ENCODE measurements at regions not wholly inside any gene's neighbourhood (a gene's known extent, or its start where the extent isn't known, plus 50 kb on each side); places are given as distances from the start of the nearest gene placed in this dataset.

DNA sequence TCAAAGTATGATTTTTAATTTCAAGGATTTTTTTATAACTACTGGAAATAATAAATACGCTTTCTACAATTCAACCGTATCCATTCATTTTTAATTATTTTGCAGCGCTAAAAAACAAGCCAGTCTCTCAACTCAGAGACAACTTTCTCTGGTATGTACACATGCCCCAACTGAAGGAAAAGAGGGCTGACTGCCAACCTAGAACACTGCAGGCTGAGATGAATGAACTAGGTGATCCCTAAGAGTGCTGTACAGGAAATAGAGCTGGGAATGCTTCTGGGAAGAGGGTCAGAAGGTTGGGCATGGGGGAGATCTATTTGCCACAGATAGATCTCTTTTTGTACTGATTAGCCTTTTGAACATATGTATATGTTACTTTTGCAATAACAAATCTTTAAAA lies 460.1 kb downstream of the NR4A2 start:
- no peak for ATAC-seq
- Histone ChIP-seq H3K36me3 (no peaks in the 10 kb centered on the region), H3K9me3 (no peaks in the 10 kb centered on the region), H3K4me1 (no peaks in the 10 kb centered on the region), H3K27ac (no peak overlapping the region), H3K27me3 (no peaks in the 10 kb centered on the region), H3K4me3 (no peak overlapping the region)
- 91% methylated on average over 3 of the region's 3 CpGs for WGBS (ENCODE audit: insufficient coverage, low coverage, low lambda C conversion rate, missing lambda C conversion rate)
- intact Hi-C loops (cut with DNase I): no loop called here
- no peak for DNase-seq
- no peak for TF ChIP-seq POLR2A (IDR thresholded peaks at IDR 0.05)
- TF ChIP-seq, protein P1, sequence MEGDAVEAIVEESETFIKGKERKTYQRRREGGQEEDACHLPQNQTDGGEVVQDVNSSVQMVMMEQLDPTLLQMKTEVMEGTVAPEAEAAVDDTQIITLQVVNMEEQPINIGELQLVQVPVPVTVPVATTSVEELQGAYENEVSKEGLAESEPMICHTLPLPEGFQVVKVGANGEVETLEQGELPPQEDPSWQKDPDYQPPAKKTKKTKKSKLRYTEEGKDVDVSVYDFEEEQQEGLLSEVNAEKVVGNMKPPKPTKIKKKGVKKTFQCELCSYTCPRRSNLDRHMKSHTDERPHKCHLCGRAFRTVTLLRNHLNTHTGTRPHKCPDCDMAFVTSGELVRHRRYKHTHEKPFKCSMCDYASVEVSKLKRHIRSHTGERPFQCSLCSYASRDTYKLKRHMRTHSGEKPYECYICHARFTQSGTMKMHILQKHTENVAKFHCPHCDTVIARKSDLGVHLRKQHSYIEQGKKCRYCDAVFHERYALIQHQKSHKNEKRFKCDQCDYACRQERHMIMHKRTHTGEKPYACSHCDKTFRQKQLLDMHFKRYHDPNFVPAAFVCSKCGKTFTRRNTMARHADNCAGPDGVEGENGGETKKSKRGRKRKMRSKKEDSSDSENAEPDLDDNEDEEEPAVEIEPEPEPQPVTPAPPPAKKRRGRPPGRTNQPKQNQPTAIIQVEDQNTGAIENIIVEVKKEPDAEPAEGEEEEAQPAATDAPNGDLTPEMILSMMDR (IDR thresholded peaks at IDR 0.05): no peak

DNA sequence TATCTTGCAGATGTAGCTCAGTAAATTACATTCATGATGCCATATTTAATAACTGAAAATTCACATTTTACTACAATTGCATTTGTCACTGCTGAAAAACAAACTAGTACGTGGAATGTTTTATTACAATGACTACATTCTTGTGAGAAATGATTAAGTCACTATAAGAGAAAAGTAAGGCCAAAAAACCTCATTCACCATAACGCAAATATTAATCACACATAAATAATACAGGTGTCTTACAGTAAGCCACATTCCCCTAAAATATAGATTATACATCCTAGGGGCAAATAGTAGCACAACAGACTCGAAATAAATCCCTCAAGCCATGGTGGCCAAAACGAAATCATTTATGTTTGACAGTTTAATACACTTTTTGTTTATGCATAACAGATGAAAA lies 460.6 kb downstream of the NR4A2 start:
- 44% methylated on average over 4 of the region's 4 CpGs for WGBS (ENCODE audit: insufficient coverage, low coverage, low lambda C conversion rate, missing lambda C conversion rate)
- Histone ChIP-seq H3K36me3 (no peaks in the 10 kb centered on the region), H3K27me3 (no peaks in the 10 kb centered on the region), H3K9me3 (no peaks in the 10 kb centered on the region), H3K27ac (no peak overlapping the region), H3K4me3 (no peak overlapping the region), H3K4me1 (no peaks in the 10 kb centered on the region)
- no peak for ATAC-seq
- no peak for DNase-seq
- TF ChIP-seq POLR2A (IDR thresholded peaks at IDR 0.05): no peak
- TF ChIP-seq, protein P1 (IDR thresholded peaks at IDR 0.05): no peak
- intact Hi-C loops (cut with DNase I): no loop called here

- 50% methylated on average over 3 of the region's 3 CpGs for WGBS (ENCODE audit: insufficient coverage, low coverage, low lambda C conversion rate, missing lambda C conversion rate)
- Histone ChIP-seq H3K27me3 (no peaks in the 10 kb centered on the region), H3K4me1 (no peaks in the 10 kb centered on the region), H3K27ac (no peak overlapping the region), H3K9me3 (no peaks in the 10 kb centered on the region), H3K36me3 (no peaks in the 10 kb centered on the region), H3K4me3 (no peak overlapping the region)
- TF ChIP-seq POLR2A (IDR thresholded peaks at IDR 0.05): no peak
- TF ChIP-seq, protein P1 (IDR thresholded peaks at IDR 0.05): no peak
- ATAC-seq (no peak), DNase-seq (no peak)
- intact Hi-C loops (cut with DNase I): no loop called here
These were observed 465.0 kb downstream of the NR4A2 start for GRCh38 chr2:155867564-155867963.

- DNase-seq (no peak), ATAC-seq (no peak)
- intact Hi-C loops (cut with DNase I): no loop called here
- TF ChIP-seq, protein P1 (IDR thresholded peaks at IDR 0.05): no peak
- no peak for TF ChIP-seq POLR2A (IDR thresholded peaks at IDR 0.05)
- Histone ChIP-seq H3K27ac (no peak overlapping the region), H3K36me3 (no peaks in the 10 kb centered on the region), H3K4me1 (no peaks in the 10 kb centered on the region), H3K4me3 (no peak overlapping the region), H3K27me3 (no peaks in the 10 kb centered on the region), H3K9me3 (no peaks in the 10 kb centered on the region)
- 47% methylated on average over 5 of the region's 5 CpGs for WGBS (ENCODE audit: insufficient coverage, low coverage, low lambda C conversion rate, missing lambda C conversion rate)
These were observed 466.0 kb downstream of the NR4A2 start for GRCh38 chr2:155866477-155866876.

DNA sequence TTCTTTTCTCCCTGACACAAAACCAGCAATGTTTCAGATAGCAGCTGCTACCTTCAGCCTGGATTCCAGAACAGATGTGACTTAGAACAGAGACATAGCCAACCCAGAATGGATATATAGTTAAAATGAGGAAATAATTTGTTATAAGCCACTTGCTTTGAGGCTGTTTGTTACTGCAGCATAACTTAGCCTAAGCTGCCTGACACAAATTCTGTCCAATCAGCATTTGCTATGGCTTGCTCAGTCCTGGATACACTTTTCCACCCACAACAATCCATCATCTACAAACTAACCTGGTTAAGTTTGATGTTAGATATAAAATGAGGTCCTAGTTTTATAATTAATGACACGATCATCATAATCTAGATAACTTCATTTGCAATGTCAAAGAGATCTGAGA lies 480.4 kb downstream of the NR4A2 start:
- ATAC-seq (no peak), DNase-seq (no peak)
- H3K36me3 ChIP-seq: no peaks in the 10 kb centered on the region
- H3K4me1 ChIP-seq: no peaks in the 10 kb centered on the region
- no peak overlapping the region for H3K4me3 ChIP-seq
- H3K27ac ChIP-seq: no peak overlapping the region
- TF ChIP-seq POLR2A (IDR thresholded peaks at IDR 0.05): no peak
- TF ChIP-seq, protein P1 (IDR thresholded peaks at IDR 0.05): no peak
- intact Hi-C loops (cut with DNase I): no loop called here
- H3K27me3 ChIP-seq: peaks cover 0 to 5% of the 10 kb centered on the region in 2 donors
- no peaks in the 10 kb centered on the region for H3K9me3 ChIP-seq
- WGBS (ENCODE audit: insufficient coverage, low coverage, low lambda C conversion rate, missing lambda C conversion rate): 63% methylated on average over 1 of the region's 1 CpG

All from right lobe of liver (tissue), 6 donors.